GM12878 (cell line): ENCODE measurements at regions not wholly inside any gene's neighbourhood (a gene's known extent, or its start where the extent isn't known, plus 50 kb on each side); places are given as distances from the start of the nearest gene placed in this dataset.

Source experiments
- CEBPB ChIP-seq, 2 experiments: fragments of 150-350 bp in 1 of 2; IDR thresholded peaks; 2 replicates each; pipeline ENCODE4 v1.6.1; 2012 to 2014; ENCODE audit warnings: low read depth in 2 of 2, low read length in 2 of 2, borderline replicate concordance in 1 of 2, inconsistent platforms in 1 of 2
- CTCF ChIP-seq, 3 experiments: IDR thresholded peaks in 2 of 3; conservative IDR thresholded peaks in 1 of 3; 2 replicates each; pipeline ENCODE4 v1.5.1; 2011; ENCODE audit warnings: low read depth in 3 of 3, low read length in 3 of 3, mild to moderate bottlenecking in 3 of 3, control low read depth in 2 of 3, moderate library complexity in 2 of 3, inconsistent platforms in 1 of 3, mixed read lengths in 1 of 3; ENCODE audit not compliant: control insufficient read depth in 2 of 3, insufficient read depth in 1 of 3; ENCODE audit errors: extremely low read depth in 1 of 3
- EP300 ChIP-seq, 2 experiments: fragments of 150-350 bp in 1 of 2; IDR thresholded peaks; 2 replicates each; pipeline ENCODE4 v1.6.1; 2011 to 2012; ENCODE audit warnings: low read depth in 2 of 2, low read length in 2 of 2, borderline replicate concordance in 1 of 2, improper control_type of control experiment in 1 of 2, inconsistent platforms in 1 of 2; ENCODE audit not compliant: control insufficient read depth in 1 of 2
- GABPA ChIP-seq: IDR thresholded peaks from 2 replicates; pipeline ENCODE4 v1.6.1; 2014; ENCODE audit warnings: antibody characterized with exemption, low read depth, mild to moderate bottlenecking, inconsistent platforms
- JUNB ChIP-seq: IDR thresholded peaks from 2 replicates; pipeline ENCODE4 v1.6.1; 2016; ENCODE audit warnings: antibody characterized with exemption, mild to moderate bottlenecking
- KDM1A ChIP-seq: fragments of 200-600 bp; sonication (generic); IDR thresholded peaks from 2 replicates; pipeline ENCODE4 v1.6.1; 2016; ENCODE audit warnings: borderline replicate concordance
- POLR2A ChIP-seq: IDR thresholded peaks from 2 replicates; pipeline ENCODE4 v1.6.1; 2011; ENCODE audit warnings: low read depth, mild to moderate bottlenecking, low read length
- RAD51 ChIP-seq: fragments of 450-650 bp; IDR thresholded peaks from 2 replicates; pipeline ENCODE4 v1.6.1; 2016; ENCODE audit warnings: moderate library complexity, mild to moderate bottlenecking, inconsistent platforms
- TCF7 ChIP-seq: IDR thresholded peaks from 2 replicates; pipeline ENCODE4 v1.6.1; 2014; ENCODE audit warnings: antibody characterized with exemption, borderline replicate concordance
- USF2 ChIP-seq: IDR thresholded peaks from 2 replicates; pipeline ENCODE4 v1.6.1; 2011; ENCODE audit warnings: low read depth, low read length, improper control_type of control experiment, borderline replicate concordance
- ZNF274 ChIP-seq: IDR thresholded peaks from one replicate; pipeline ENCODE4 v1.8.0; 2011; ENCODE audit not compliant: insufficient read length, insufficient read depth

- TF ChIP-seq POLR2A, result no peak
- TF ChIP-seq GABPA, result no peak
- no peak for TF ChIP-seq CTCF (IDR thresholded peaks at IDR 0.05 in 2 of 3, conservative IDR thresholded peaks at IDR 0.05 in 1 of 3; ENCODE audit: control insufficient read depth in 2 of 3, extremely low read depth in 1 of 3, insufficient read depth in 1 of 3, low read depth in 3 of 3, low read length in 3 of 3)
- no peak for TF ChIP-seq EP300 (IDR thresholded peaks at IDR 0.05; ENCODE audit: borderline replicate concordance in 1 of 2, control insufficient read depth in 1 of 2, low read depth in 2 of 2, low read length in 2 of 2)
- no peak for TF ChIP-seq KDM1A
- no peak for TF ChIP-seq USF2
- TF ChIP-seq JUNB, result no peak
- no peak for TF ChIP-seq TCF7
- TF ChIP-seq ZNF274, result no peak
- TF ChIP-seq CEBPB (IDR thresholded peaks at IDR 0.05; ENCODE audit: borderline replicate concordance in 1 of 2, low read depth in 2 of 2, low read length in 2 of 2), result no peak
- no peak for TF ChIP-seq RAD51
Measured at GRCh38 chr5:44909004-44909403, 100.3 kb downstream of the MRPS30 start.
